ENCODE measurements at regions not wholly inside any gene's neighbourhood (a gene's known extent, or its start where the extent isn't known, plus 50 kb on each side); places are given as distances from the start of the nearest gene placed in this dataset.

DNA sequence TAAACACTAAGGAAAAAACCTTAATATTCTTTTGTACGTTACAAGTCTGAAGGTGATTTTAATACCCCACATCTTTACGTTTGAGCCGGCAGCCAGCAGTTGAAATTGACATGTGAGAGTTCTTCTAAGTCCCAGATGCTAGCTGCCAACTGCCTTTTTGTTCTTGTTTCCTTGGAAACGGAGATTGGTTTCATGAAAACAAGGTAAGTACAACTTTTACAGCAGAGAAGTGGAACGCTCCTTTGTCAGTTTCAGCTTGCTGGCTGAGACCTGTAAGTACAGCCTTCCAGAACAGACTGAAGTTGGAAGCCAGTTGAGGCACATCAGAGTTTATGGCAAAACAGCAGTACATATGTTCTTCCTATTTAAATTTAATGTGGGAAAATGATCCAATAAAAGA, 1018.4 kb upstream of the ARRDC3 start:
- no peak overlapping the region for H3K27ac ChIP-seq (ENCODE audit: low read depth in 2 of 2, low read length in 2 of 2)
- intact Hi-C loops (cut with DNase I), result no loop called here
- H3K27me3 ChIP-seq (ENCODE audit: control insufficient read depth, insufficient read depth, low read length), result no peaks in the 10 kb centered on the region
- TF ChIP-seq, protein P1, sequence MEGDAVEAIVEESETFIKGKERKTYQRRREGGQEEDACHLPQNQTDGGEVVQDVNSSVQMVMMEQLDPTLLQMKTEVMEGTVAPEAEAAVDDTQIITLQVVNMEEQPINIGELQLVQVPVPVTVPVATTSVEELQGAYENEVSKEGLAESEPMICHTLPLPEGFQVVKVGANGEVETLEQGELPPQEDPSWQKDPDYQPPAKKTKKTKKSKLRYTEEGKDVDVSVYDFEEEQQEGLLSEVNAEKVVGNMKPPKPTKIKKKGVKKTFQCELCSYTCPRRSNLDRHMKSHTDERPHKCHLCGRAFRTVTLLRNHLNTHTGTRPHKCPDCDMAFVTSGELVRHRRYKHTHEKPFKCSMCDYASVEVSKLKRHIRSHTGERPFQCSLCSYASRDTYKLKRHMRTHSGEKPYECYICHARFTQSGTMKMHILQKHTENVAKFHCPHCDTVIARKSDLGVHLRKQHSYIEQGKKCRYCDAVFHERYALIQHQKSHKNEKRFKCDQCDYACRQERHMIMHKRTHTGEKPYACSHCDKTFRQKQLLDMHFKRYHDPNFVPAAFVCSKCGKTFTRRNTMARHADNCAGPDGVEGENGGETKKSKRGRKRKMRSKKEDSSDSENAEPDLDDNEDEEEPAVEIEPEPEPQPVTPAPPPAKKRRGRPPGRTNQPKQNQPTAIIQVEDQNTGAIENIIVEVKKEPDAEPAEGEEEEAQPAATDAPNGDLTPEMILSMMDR (IDR thresholded peaks at IDR 0.05; ENCODE audit: borderline replicate concordance, extremely low read depth, insufficient read depth), result no peak
- H3K9me3 ChIP-seq (ENCODE audit: control insufficient read depth in 2 of 3, insufficient read depth in 1 of 3, low read length in 3 of 3), result no peaks in the 10 kb centered on the region
- FAIRE-seq (no peak), DNase-seq (peak in 3 of 5 donors; percentile 29 to 74 (median 71))
- H3K9ac ChIP-seq (ENCODE audit: low read length in 3 of 3), result no peak overlapping the region
- H3K4me3 ChIP-seq (ENCODE audit: low read length in 3 of 3), result no peak overlapping the region
- H3K36me3 ChIP-seq (ENCODE audit: control insufficient read depth in 2 of 3, insufficient read depth in 3 of 3, low read length in 3 of 3), result no peaks in the 10 kb centered on the region
- no peaks in the 10 kb centered on the region for H3K4me1 ChIP-seq (ENCODE audit: control insufficient read depth in 2 of 3, insufficient read depth in 2 of 3, low read depth in 1 of 3, low read length in 3 of 3)

DNA sequence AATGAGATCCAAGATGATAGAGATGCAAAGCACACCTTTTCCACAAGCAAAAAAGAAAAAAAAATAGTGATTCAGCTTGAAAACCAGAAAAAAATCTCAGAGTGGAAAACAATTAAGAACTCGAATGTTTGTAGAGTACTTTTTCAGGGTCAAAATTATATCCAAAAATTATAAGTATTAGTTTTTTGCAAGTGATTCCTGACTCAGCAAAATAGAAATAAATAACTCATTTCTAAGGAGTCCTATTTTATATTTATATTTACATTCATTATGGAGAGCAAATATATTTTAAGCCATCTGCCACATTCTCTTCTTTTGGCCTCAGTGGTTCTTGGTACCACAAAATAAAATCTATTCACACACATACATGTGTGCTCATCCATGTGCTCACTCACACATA, 1011.8 kb upstream of the ARRDC3 start:
- Histone ChIP-seq H3K36me3 (ENCODE audit: control insufficient read depth in 2 of 3, insufficient read depth in 3 of 3, low read length in 3 of 3) (no peaks in the 10 kb centered on the region), H3K27ac (ENCODE audit: low read depth in 2 of 2, low read length in 2 of 2) (no peak overlapping the region), H3K9me3 (ENCODE audit: control insufficient read depth in 2 of 3, insufficient read depth in 1 of 3, low read length in 3 of 3) (no peaks in the 10 kb centered on the region), H3K27me3 (ENCODE audit: control insufficient read depth, insufficient read depth, low read length) (no peaks in the 10 kb centered on the region), H3K9ac (ENCODE audit: low read length in 3 of 3) (no peak overlapping the region), H3K4me1 (ENCODE audit: control insufficient read depth in 2 of 3, insufficient read depth in 2 of 3, low read depth in 1 of 3, low read length in 3 of 3) (no peaks in the 10 kb centered on the region), H3K4me3 (ENCODE audit: low read length in 3 of 3) (no peak overlapping the region)
- DNase-seq (no peak), FAIRE-seq (no peak)
- TF ChIP-seq, protein P1 (IDR thresholded peaks at IDR 0.05; ENCODE audit: borderline replicate concordance, extremely low read depth, insufficient read depth), result no peak
- intact Hi-C loops (cut with DNase I), result no loop called here

GRCh38 chr5:92390657-92391056, 1007.5 kb upstream of the ARRDC3 start:
- TF ChIP-seq, protein P1 (IDR thresholded peaks at IDR 0.05; ENCODE audit: borderline replicate concordance, extremely low read depth, insufficient read depth), result no peak
- Histone ChIP-seq H3K4me3 (ENCODE audit: low read length in 3 of 3) (no peak overlapping the region), H3K9me3 (ENCODE audit: control insufficient read depth in 2 of 3, insufficient read depth in 1 of 3, low read length in 3 of 3) (no peaks in the 10 kb centered on the region), H3K27ac (ENCODE audit: low read depth in 2 of 2, low read length in 2 of 2) (no peak overlapping the region), H3K27me3 (ENCODE audit: control insufficient read depth, insufficient read depth, low read length) (no peaks in the 10 kb centered on the region), H3K4me1 (ENCODE audit: control insufficient read depth in 2 of 3, insufficient read depth in 2 of 3, low read depth in 1 of 3, low read length in 3 of 3) (no peaks in the 10 kb centered on the region), H3K36me3 (ENCODE audit: control insufficient read depth in 2 of 3, insufficient read depth in 3 of 3, low read length in 3 of 3) (no peaks in the 10 kb centered on the region), H3K9ac (ENCODE audit: low read length in 3 of 3) (no peak overlapping the region)
- intact Hi-C loops (cut with DNase I), result no loop called here
- FAIRE-seq, result no peak
- no peak for DNase-seq

GRCh38 chr5:92380069-92380770, 997.1 kb upstream of the ARRDC3 start:
- DNase-seq, result no peak
- Histone ChIP-seq H3K9ac (ENCODE audit: low read length in 3 of 3) (no peak overlapping the region), H3K9me3 (ENCODE audit: control insufficient read depth in 2 of 3, insufficient read depth in 1 of 3, low read length in 3 of 3) (no peaks in the 10 kb centered on the region), H3K27me3 (ENCODE audit: control insufficient read depth, insufficient read depth, low read length) (no peaks in the 10 kb centered on the region), H3K36me3 (ENCODE audit: control insufficient read depth in 2 of 3, insufficient read depth in 3 of 3, low read length in 3 of 3) (no peaks in the 10 kb centered on the region), H3K27ac (ENCODE audit: low read depth in 2 of 2, low read length in 2 of 2) (no peak overlapping the region), H3K4me3 (ENCODE audit: low read length in 3 of 3) (no peak overlapping the region), H3K4me1 (ENCODE audit: control insufficient read depth in 2 of 3, insufficient read depth in 2 of 3, low read depth in 1 of 3, low read length in 3 of 3) (no peaks in the 10 kb centered on the region)
- FAIRE-seq, result no peak
- intact Hi-C loops (cut with DNase I), result no loop called here
- TF ChIP-seq, protein P1 (IDR thresholded peaks at IDR 0.05; ENCODE audit: borderline replicate concordance, extremely low read depth, insufficient read depth), result no peak
